Liver (tissue), 8 donors: ENCODE measurements at regions not wholly inside any gene's neighbourhood (a gene's known extent, or its start where the extent isn't known, plus 50 kb on each side); places are given as distances from the start of the nearest gene placed in this dataset.

Source experiments
- DNase-seq: peaks from one replicate; pipeline ENCODE4 v3.0.0-alpha.2; 2017; ENCODE audit warnings: low spot score
- H3K27ac ChIP-seq, 2 donors: one replicate each; pipeline ENCODE4 v1.7.0; 2013; ENCODE audit warnings: inconsistent platforms in 2 of 2, low read length in 2 of 2, control low read depth in 1 of 2, low read depth in 1 of 2, mild to moderate bottlenecking in 1 of 2
- H3K27me3 ChIP-seq, 4 donors: one replicate each; pipeline versions ENCODE4 v1.6.1 to v1.7.0; 2013; ENCODE audit warnings: low read length in 3 of 4, inconsistent platforms in 1 of 4, mild to moderate bottlenecking in 1 of 4, moderate library complexity in 1 of 4; ENCODE audit not compliant: control insufficient read depth in 4 of 4, insufficient read depth in 4 of 4
- H3K36me3 ChIP-seq, 4 donors: one replicate each; pipeline versions ENCODE4 v1.6.1 to v1.7.0; 2013; ENCODE audit warnings: low read length in 3 of 4, mild to moderate bottlenecking in 3 of 4, low read depth in 1 of 4, moderate library complexity in 1 of 4; ENCODE audit not compliant: control insufficient read depth in 4 of 4, insufficient read depth in 3 of 4
- H3K4me1 ChIP-seq, 4 donors: one replicate each; pipeline versions ENCODE4 v1.6.1 to v1.7.0; 2013; ENCODE audit warnings: low read length in 3 of 4, mild to moderate bottlenecking in 3 of 4, moderate library complexity in 1 of 4; ENCODE audit not compliant: control insufficient read depth in 4 of 4, insufficient read depth in 4 of 4
- H3K4me3 ChIP-seq, 3 donors: one replicate each; pipeline versions ENCODE4 v1.6.1 to v1.7.0; 2013; ENCODE audit warnings: low read length in 3 of 3, control low read depth in 1 of 3, low read depth in 1 of 3, mild to moderate bottlenecking in 1 of 3
- H3K9ac ChIP-seq, 2 donors: one replicate each; pipeline ENCODE4 v1.7.0; 2013; ENCODE audit warnings: low read length in 2 of 2, mild to moderate bottlenecking in 2 of 2, moderate library complexity in 2 of 2, control low read depth in 1 of 2, low read depth in 1 of 2
- H3K9me3 ChIP-seq, 4 donors: one replicate each; pipeline versions ENCODE4 v1.6.1 to v1.7.0; 2013; ENCODE audit warnings: low read length in 3 of 4; ENCODE audit not compliant: control insufficient read depth in 4 of 4
- EGR1 ChIP-seq, 2 donors: IDR thresholded peaks; 2 replicates each; pipeline ENCODE4 v1.6.1; 2016 to 2018; ENCODE audit warnings: antibody characterized with exemption in 2 of 2, low read depth in 2 of 2
- FOXA1 ChIP-seq: IDR thresholded peaks from 2 replicates; pipeline ENCODE4 v1.6.1; 2016; ENCODE audit warnings: antibody characterized with exemption
- FOXA2 ChIP-seq: IDR thresholded peaks from 2 replicates; pipeline ENCODE4 v1.6.1; 2016; ENCODE audit warnings: antibody characterized with exemption
- HNF4A ChIP-seq, 2 donors: conservative IDR thresholded peaks; 2 replicates each; pipeline ENCODE4 v1.6.1; 2016; ENCODE audit warnings: antibody characterized with exemption in 2 of 2, mild to moderate bottlenecking in 2 of 2
- HNF4G ChIP-seq: IDR thresholded peaks from 2 replicates; pipeline ENCODE4 v1.6.1; 2016; ENCODE audit warnings: antibody characterized with exemption
- JUND ChIP-seq, 2 donors: IDR thresholded peaks; 2 replicates each; pipeline ENCODE4 v1.6.1; 2016; ENCODE audit warnings: antibody characterized with exemption in 2 of 2
- NR2F2 ChIP-seq: IDR thresholded peaks from 2 replicates; pipeline ENCODE4 v1.6.1; 2016; ENCODE audit warnings: antibody characterized with exemption
- RAD21 ChIP-seq, 2 donors: IDR thresholded peaks; 2 replicates each; pipeline ENCODE4 v1.6.1; 2016; ENCODE audit warnings: antibody characterized with exemption in 2 of 2, mild to moderate bottlenecking in 2 of 2
- RXRA ChIP-seq, 2 donors: IDR thresholded peaks; 2 replicates each; pipeline ENCODE4 v1.6.1; 2017 to 2018; ENCODE audit warnings: antibody characterized with exemption in 2 of 2, mild to moderate bottlenecking in 1 of 2
- TAF1 ChIP-seq: conservative IDR thresholded peaks from 2 replicates; pipeline ENCODE4 v1.6.1; 2016; ENCODE audit warnings: antibody characterized with exemption, mild to moderate bottlenecking
- YY1 ChIP-seq: IDR thresholded peaks from 2 replicates; pipeline ENCODE4 v1.6.1; 2016; ENCODE audit warnings: antibody characterized with exemption, mild to moderate bottlenecking
- WGBS: extraction: QIAGEN DNeasy Blood & Tissue Kit; methylation state at CpG from one replicate; pipeline ENCODE4 v1.1.7; 2013; 5-methylcytosine and 5-hydroxymethylcytosine counted together
- TF ChIP-seq, protein P1 (sequence below): IDR thresholded peaks from 2 replicates; pipeline ENCODE4 v1.6.1; 2016; ENCODE audit warnings: antibody characterized with exemption
- TF ChIP-seq, protein P2 (sequence below): IDR thresholded peaks from 2 replicates; pipeline ENCODE4 v1.6.1; 2016; ENCODE audit warnings: antibody characterized with exemption
- TF ChIP-seq, protein P3 (sequence below): IDR thresholded peaks from 2 replicates; pipeline ENCODE4 v1.6.1; 2016; ENCODE audit warnings: antibody characterized with exemption
- TF ChIP-seq, protein P4 (sequence below): fragments of 150-350 bp; IDR thresholded peaks from 2 replicates; pipeline ENCODE4 v1.5.1; 2017; ENCODE audit warnings: improper control_type of control experiment, low read depth, low read length; ENCODE audit not compliant: missing input control
- TF ChIP-seq, protein P5 (sequence below): IDR thresholded peaks from 2 replicates; pipeline ENCODE4 v1.6.1; 2016; ENCODE audit warnings: antibody characterized with exemption, mild to moderate bottlenecking
- donor health status: healthy.
- donor health status: healthy.
- donor health status: healthy.
- donor health status: healthy.
- donor health status: healthy.

DNA sequence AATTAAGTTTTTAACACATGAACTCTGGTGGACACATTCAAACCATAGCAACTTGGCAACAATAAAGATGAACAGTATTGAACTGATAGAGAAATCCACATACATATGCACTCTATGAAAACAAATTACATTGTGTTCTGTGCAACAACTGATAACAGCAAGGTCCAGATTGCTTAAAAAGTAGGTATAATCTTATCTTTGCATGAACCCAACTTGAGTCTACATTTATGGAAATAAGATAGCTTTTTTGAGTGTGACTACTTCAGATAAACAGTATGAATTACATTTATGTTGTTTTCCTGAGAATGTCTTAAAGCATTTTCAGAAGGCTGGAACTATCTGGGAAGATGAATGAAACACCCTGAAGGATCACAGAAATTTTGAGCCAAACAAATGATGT, 212.6 kb upstream of the GK2 start (continued):
- no peak for TF ChIP-seq HNF4A (conservative IDR thresholded peaks at IDR 0.05)
- TF ChIP-seq FOXA1: no peak
- no peak for TF ChIP-seq HNF4G
- TF ChIP-seq, protein P1, sequence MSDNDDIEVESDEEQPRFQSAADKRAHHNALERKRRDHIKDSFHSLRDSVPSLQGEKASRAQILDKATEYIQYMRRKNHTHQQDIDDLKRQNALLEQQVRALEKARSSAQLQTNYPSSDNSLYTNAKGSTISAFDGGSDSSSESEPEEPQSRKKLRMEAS: no peak

DNA sequence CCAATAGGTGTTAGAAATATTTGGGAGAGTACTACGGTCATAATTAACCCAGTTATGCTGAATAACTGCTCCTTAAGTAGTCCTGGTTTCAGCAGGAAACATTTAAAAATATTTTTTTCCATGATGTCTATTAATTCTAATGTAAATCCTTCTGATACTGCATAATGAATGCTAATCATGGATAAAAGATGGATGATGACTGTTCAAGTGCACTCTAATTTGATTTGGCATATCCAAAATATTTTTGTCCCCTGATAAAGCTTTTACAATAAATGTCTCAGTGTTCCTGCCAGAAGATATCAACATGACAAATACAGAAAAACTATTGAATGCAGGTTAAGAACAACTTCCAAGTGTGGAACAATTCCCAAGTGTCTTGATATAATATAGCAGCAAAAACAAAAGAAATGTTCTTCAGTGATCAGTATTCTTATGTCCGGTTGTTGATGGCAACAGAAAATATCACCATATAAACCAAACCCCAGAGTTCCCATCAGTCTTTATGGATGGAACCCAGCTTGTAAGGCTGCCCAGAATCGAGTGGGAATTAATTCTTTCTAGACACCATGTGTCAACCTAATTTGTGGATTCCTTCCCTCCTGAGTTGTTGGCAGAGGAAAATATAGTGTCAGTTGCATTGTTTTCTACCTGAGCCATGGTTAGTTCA, 205.4 kb upstream of the GK2 start:
- no peaks in the 10 kb centered on the region for H3K27me3 ChIP-seq
- H3K4me1 ChIP-seq: no peaks in the 10 kb centered on the region
- no peaks in the 10 kb centered on the region for H3K36me3 ChIP-seq
- H3K9me3 ChIP-seq: peaks cover 0 to 1% (median 0%) of the 10 kb centered on the region in 4 donors
- no peak overlapping the region for H3K4me3 ChIP-seq
- no peak overlapping the region for H3K9ac ChIP-seq
- DNase-seq: no peak
- whole genome bisulfite sequencing: 75% methylated on average over 3 of the region's 3 CpGs
- H3K27ac ChIP-seq: no peak overlapping the region
- TF ChIP-seq RXRA (IDR thresholded peaks at IDR 0.05) (no peak), HNF4G (no peak), YY1 (no peak), NR2F2 (no peak), JUND (IDR thresholded peaks at IDR 0.05) (no peak), FOXA2 (no peak), TAF1 (no peak), EGR1 (IDR thresholded peaks at IDR 0.05; ENCODE audit: low read depth in 2 of 2) (no peak), FOXA1 (no peak), RAD21 (IDR thresholded peaks at IDR 0.05) (no peak)
- TF ChIP-seq, protein P1: no peak
- TF ChIP-seq, protein P2, sequence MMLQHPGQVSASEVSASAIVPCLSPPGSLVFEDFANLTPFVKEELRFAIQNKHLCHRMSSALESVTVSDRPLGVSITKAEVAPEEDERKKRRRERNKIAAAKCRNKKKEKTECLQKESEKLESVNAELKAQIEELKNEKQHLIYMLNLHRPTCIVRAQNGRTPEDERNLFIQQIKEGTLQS: no peak
- TF ChIP-seq, protein P3, sequence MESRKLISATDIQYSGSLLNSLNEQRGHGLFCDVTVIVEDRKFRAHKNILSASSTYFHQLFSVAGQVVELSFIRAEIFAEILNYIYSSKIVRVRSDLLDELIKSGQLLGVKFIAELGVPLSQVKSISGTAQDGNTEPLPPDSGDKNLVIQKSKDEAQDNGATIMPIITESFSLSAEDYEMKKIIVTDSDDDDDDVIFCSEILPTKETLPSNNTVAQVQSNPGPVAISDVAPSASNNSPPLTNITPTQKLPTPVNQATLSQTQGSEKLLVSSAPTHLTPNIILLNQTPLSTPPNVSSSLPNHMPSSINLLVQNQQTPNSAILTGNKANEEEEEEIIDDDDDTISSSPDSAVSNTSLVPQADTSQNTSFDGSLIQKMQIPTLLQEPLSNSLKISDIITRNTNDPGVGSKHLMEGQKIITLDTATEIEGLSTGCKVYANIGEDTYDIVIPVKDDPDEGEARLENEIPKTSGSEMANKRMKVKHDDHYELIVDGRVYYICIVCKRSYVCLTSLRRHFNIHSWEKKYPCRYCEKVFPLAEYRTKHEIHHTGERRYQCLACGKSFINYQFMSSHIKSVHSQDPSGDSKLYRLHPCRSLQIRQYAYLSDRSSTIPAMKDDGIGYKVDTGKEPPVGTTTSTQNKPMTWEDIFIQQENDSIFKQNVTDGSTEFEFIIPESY: no peak
- TF ChIP-seq, protein P4, sequence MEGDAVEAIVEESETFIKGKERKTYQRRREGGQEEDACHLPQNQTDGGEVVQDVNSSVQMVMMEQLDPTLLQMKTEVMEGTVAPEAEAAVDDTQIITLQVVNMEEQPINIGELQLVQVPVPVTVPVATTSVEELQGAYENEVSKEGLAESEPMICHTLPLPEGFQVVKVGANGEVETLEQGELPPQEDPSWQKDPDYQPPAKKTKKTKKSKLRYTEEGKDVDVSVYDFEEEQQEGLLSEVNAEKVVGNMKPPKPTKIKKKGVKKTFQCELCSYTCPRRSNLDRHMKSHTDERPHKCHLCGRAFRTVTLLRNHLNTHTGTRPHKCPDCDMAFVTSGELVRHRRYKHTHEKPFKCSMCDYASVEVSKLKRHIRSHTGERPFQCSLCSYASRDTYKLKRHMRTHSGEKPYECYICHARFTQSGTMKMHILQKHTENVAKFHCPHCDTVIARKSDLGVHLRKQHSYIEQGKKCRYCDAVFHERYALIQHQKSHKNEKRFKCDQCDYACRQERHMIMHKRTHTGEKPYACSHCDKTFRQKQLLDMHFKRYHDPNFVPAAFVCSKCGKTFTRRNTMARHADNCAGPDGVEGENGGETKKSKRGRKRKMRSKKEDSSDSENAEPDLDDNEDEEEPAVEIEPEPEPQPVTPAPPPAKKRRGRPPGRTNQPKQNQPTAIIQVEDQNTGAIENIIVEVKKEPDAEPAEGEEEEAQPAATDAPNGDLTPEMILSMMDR: no peak

DNA sequence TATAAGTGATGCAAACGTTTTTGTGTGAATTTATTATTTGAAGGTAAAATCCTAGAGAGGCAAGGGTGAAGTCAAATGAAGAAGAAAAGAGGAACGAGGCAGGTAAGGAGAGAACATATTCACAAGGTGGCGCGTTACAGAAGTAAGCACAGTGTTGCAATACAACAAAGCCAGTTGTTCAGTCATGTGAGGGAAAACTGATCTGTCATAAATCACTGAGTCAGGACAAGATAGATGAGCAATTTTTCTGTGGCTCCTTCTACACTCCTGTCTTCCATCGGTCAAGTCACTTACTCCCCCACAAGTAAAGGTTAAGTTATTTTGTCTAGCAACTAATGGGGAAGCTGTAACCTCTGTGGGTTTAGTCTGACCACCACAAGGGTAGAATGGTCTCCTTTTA, 203.0 kb upstream of the GK2 start:
- no peaks in the 10 kb centered on the region for H3K36me3 ChIP-seq
- peaks cover 0 to 1% (median 0%) of the 10 kb centered on the region in 4 donors for H3K9me3 ChIP-seq
- H3K9ac ChIP-seq: no peak overlapping the region
- H3K27ac ChIP-seq: no peak overlapping the region
- no peaks in the 10 kb centered on the region for H3K27me3 ChIP-seq
- no peak overlapping the region for H3K4me3 ChIP-seq
- DNase-seq: no peak
- no peaks in the 10 kb centered on the region for H3K4me1 ChIP-seq
- TF ChIP-seq, protein P5, sequence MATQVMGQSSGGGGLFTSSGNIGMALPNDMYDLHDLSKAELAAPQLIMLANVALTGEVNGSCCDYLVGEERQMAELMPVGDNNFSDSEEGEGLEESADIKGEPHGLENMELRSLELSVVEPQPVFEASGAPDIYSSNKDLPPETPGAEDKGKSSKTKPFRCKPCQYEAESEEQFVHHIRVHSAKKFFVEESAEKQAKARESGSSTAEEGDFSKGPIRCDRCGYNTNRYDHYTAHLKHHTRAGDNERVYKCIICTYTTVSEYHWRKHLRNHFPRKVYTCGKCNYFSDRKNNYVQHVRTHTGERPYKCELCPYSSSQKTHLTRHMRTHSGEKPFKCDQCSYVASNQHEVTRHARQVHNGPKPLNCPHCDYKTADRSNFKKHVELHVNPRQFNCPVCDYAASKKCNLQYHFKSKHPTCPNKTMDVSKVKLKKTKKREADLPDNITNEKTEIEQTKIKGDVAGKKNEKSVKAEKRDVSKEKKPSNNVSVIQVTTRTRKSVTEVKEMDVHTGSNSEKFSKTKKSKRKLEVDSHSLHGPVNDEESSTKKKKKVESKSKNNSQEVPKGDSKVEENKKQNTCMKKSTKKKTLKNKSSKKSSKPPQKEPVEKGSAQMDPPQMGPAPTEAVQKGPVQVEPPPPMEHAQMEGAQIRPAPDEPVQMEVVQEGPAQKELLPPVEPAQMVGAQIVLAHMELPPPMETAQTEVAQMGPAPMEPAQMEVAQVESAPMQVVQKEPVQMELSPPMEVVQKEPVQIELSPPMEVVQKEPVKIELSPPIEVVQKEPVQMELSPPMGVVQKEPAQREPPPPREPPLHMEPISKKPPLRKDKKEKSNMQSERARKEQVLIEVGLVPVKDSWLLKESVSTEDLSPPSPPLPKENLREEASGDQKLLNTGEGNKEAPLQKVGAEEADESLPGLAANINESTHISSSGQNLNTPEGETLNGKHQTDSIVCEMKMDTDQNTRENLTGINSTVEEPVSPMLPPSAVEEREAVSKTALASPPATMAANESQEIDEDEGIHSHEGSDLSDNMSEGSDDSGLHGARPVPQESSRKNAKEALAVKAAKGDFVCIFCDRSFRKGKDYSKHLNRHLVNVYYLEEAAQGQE: no peak
- no peak for TF ChIP-seq HNF4G
- 76% methylated on average over 5 of the region's 5 CpGs for WGBS
